ENCODE measurements at regions not wholly inside any gene's neighbourhood (a gene's known extent, or its start where the extent isn't known, plus 50 kb on each side); places are given as distances from the start of the nearest gene placed in this dataset.

DNA sequence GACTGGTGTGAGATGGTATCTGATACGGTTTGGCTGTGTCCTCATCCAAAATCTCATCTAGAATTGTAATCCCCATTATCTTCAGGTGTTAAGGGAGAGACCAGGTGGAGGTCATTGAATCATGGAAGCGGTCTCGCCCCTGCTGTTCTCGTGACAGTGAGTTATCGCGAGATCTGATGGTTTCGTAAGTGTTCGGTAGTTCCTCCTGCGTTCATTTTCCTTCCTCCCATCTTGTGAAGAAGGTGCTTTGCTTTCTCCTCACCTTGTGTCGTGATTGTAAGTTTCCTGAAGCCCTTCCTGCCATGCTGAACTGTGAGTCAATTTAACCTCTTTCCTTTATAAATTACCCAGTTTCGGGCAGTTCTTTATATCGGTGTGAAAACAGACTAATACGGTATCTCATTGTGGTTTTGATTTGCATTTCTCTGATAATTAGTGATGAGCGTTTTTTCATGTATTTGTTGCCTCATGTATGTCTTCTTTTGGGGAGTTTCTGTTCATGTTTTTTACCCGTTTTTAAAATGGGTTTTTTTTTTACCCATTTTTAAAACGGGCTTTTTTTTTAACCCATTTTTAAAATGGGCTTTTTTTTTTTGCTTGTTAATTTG is 102.8 kb upstream of the SLC10A2 start:
- TF ChIP-seq, protein P1, sequence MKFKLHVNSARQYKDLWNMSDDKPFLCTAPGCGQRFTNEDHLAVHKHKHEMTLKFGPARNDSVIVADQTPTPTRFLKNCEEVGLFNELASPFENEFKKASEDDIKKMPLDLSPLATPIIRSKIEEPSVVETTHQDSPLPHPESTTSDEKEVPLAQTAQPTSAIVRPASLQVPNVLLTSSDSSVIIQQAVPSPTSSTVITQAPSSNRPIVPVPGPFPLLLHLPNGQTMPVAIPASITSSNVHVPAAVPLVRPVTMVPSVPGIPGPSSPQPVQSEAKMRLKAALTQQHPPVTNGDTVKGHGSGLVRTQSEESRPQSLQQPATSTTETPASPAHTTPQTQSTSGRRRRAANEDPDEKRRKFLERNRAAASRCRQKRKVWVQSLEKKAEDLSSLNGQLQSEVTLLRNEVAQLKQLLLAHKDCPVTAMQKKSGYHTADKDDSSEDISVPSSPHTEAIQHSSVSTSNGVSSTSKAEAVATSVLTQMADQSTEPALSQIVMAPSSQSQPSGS (IDR thresholded peaks at IDR 0.05; ENCODE audit: low read length) = no peak
- TF ChIP-seq, protein P2, sequence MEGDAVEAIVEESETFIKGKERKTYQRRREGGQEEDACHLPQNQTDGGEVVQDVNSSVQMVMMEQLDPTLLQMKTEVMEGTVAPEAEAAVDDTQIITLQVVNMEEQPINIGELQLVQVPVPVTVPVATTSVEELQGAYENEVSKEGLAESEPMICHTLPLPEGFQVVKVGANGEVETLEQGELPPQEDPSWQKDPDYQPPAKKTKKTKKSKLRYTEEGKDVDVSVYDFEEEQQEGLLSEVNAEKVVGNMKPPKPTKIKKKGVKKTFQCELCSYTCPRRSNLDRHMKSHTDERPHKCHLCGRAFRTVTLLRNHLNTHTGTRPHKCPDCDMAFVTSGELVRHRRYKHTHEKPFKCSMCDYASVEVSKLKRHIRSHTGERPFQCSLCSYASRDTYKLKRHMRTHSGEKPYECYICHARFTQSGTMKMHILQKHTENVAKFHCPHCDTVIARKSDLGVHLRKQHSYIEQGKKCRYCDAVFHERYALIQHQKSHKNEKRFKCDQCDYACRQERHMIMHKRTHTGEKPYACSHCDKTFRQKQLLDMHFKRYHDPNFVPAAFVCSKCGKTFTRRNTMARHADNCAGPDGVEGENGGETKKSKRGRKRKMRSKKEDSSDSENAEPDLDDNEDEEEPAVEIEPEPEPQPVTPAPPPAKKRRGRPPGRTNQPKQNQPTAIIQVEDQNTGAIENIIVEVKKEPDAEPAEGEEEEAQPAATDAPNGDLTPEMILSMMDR (IDR thresholded peaks at IDR 0.05; ENCODE audit: control extremely low read depth in 1 of 3, insufficient read depth in 1 of 3, low read depth in 1 of 3, low read length in 3 of 3) = no peak
- no peak for TF ChIP-seq CHD1 (IDR thresholded peaks at IDR 0.05; ENCODE audit: low read depth, low read length)
- TF ChIP-seq EGR1 (IDR thresholded peaks at IDR 0.05; ENCODE audit: borderline replicate concordance, low read depth, low read length) = no peak
- TF ChIP-seq SP2 (IDR thresholded peaks at IDR 0.05; ENCODE audit: low read length) = no peak
- no peak for TF ChIP-seq MAX (IDR thresholded peaks at IDR 0.05)
- TF ChIP-seq JUN (IDR thresholded peaks at IDR 0.05; ENCODE audit: low read depth, low read length) = no peak
- TF ChIP-seq BRCA1 (IDR thresholded peaks at IDR 0.05; ENCODE audit: low read depth, low read length) = no peak
- no peak for TF ChIP-seq PHF8 (conservative IDR thresholded peaks at IDR 0.05; ENCODE audit: low read depth, low read length)
